Prostate gland (tissue), 2 donors: ENCODE measurements at regions not wholly inside any gene's neighbourhood (a gene's known extent, or its start where the extent isn't known, plus 50 kb on each side); places are given as distances from the start of the nearest gene placed in this dataset.

ENCODE experiments used
- DNase-seq: peaks from one replicate; pipeline ENCODE4 v3.0.0-alpha.2; 2019; ENCODE audit warnings: low spot score
- H3K27ac ChIP-seq, 2 donors: fragments of 200-600 bp; sonication (generic); 2 replicates each; pipeline ENCODE4 v1.5.1; 2017 to 2019
- H3K27me3 ChIP-seq: fragments of 200-600 bp; sonication (generic); replicated peaks from 2 replicates; pipeline ENCODE4 v1.5.1; 2019; ENCODE audit not compliant: insufficient read depth
- H3K36me3 ChIP-seq, 2 donors: fragments of 200-600 bp; sonication (generic); 1 replicate in 1 of 2; 2 replicates in 1 of 2; pipeline versions ENCODE4 v1.5.1 to v1.8.1; 2017 to 2019
- H3K4me1 ChIP-seq: fragments of 200-600 bp; sonication (generic); replicated peaks from 2 replicates; pipeline ENCODE4 v1.5.1; 2019
- H3K4me3 ChIP-seq, 2 donors: fragments of 200-600 bp; sonication (generic); 2 replicates each; pipeline ENCODE4 v1.5.1; 2017 to 2019
- H3K9me3 ChIP-seq: fragments of 200-600 bp; sonication (generic); 2 replicates; pipeline ENCODE4 v1.5.1; 2017
- POLR2A ChIP-seq: fragments of 450-650 bp; IDR thresholded peaks from one replicate; pipeline ENCODE4 v1.6.1; 2016; ENCODE audit warnings: antibody characterized with exemption, mild to moderate bottlenecking
- POLR2AphosphoS5 ChIP-seq: sonication (generic); formaldehyde crosslinking; IDR thresholded peaks from one replicate; pipeline ENCODE4 v1.6.1; 2017; ENCODE audit warnings: antibody characterized with exemption
- WGBS: methylation state at CpG from one replicate; pipeline ENCODE4 v1.1.5; 2018; 5-methylcytosine and 5-hydroxymethylcytosine counted together
- intact Hi-C: fragments of 100-400 bp; cut with DNase I; formaldehyde crosslinking; loops from one replicate; pipeline ENCODE4 v1.14.2; 2022
- TF ChIP-seq, protein P1 (sequence below), 4 experiments: fragments of 200-600 bp in 2 of 4; fragments of 450-650 bp in 2 of 4; sonication (generic) in 2 of 4; IDR thresholded peaks; 1 replicate in 3 of 4; 2 replicates in 1 of 4; pipeline ENCODE4 v1.5.1; 2016 to 2019; ENCODE audit warnings: antibody characterized with exemption in 4 of 4, mild to moderate bottlenecking in 2 of 4, moderate library complexity in 2 of 4

DNA sequence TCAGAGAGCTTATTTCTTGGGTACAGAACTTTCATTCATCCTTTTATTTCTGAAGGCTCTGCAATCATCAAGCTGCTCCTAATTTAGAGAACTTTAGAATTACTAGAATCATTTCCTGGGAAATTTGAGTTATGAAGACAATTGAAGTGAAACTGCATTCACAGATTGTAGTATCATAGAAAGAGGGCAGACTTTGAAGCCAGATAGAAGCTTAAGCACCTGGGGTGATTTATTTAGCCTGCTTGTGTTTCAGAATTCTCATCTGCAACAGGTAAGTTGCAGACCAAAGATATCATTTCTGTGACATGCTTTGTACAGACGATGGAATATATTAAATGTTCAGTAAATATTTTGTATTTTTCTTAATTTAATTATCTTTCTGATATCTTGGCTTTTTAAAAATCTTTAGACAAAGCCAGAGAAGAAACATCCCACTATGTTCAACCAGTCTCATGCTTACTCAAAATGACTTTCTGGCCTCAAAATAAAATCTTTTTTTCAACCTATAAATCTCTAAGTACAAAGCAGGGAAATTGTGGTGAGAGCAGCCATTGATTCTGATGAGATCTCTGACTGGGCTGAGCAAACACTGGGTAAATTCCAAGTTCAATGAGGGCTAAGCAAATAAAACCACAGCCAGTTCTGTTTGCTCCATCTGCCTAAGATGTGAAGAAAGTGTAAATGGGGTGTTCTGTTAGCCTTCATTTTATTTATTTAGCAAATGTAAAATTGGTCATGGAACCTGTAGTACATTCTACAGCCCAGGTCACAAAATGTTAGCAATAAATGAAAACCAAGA is 264.7 kb upstream of the CCNG1 start:
- H3K27me3 ChIP-seq: no peaks in the 10 kb centered on the region
- H3K4me3 ChIP-seq: no peak overlapping the region
- no peak for DNase-seq
- TF ChIP-seq, protein P1, sequence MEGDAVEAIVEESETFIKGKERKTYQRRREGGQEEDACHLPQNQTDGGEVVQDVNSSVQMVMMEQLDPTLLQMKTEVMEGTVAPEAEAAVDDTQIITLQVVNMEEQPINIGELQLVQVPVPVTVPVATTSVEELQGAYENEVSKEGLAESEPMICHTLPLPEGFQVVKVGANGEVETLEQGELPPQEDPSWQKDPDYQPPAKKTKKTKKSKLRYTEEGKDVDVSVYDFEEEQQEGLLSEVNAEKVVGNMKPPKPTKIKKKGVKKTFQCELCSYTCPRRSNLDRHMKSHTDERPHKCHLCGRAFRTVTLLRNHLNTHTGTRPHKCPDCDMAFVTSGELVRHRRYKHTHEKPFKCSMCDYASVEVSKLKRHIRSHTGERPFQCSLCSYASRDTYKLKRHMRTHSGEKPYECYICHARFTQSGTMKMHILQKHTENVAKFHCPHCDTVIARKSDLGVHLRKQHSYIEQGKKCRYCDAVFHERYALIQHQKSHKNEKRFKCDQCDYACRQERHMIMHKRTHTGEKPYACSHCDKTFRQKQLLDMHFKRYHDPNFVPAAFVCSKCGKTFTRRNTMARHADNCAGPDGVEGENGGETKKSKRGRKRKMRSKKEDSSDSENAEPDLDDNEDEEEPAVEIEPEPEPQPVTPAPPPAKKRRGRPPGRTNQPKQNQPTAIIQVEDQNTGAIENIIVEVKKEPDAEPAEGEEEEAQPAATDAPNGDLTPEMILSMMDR (IDR thresholded peaks at IDR 0.05): no peak
- TF ChIP-seq POLR2A (no peak), POLR2AphosphoS5 (no peak)
- H3K4me1 ChIP-seq: no peaks in the 10 kb centered on the region
- intact Hi-C loops: no loop called here
- H3K36me3 ChIP-seq: no peaks in the 10 kb centered on the region
- no peaks in the 10 kb centered on the region for H3K9me3 ChIP-seq
- H3K27ac ChIP-seq: no peak overlapping the region
- 33% methylated on average over 1 of the region's 1 CpG for WGBS

DNA sequence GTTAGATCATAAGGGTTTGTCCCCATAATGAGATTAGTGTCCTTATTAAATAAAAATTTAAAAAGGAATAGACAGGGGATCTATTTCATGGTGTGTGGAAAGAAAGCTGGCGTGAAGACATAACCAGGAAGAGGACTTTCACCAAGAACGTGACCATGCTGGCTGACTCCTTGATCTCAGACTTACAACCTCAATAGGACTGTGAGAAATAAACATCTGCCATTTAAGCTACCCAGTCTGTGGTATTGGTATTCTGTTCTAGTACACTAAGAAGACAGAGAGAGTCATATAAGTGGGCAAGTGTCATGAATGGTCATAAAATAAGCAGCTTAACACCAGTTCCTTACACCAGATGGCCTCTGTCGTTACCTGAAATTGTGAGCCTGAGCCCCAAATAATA is 259.4 kb upstream of the CCNG1 start:
- intact Hi-C loops: no loop called here
- 72% methylated on average over 3 of the region's 3 CpGs for WGBS
- TF ChIP-seq POLR2AphosphoS5 (no peak), POLR2A (no peak)
- TF ChIP-seq, protein P1 (IDR thresholded peaks at IDR 0.05): no peak
- no peak overlapping the region for H3K4me3 ChIP-seq
- no peak overlapping the region for H3K27ac ChIP-seq
- H3K27me3 ChIP-seq: no peaks in the 10 kb centered on the region
- H3K36me3 ChIP-seq: no peaks in the 10 kb centered on the region
- H3K4me1 ChIP-seq: no peaks in the 10 kb centered on the region
- DNase-seq: no peak
- no peaks in the 10 kb centered on the region for H3K9me3 ChIP-seq

DNA sequence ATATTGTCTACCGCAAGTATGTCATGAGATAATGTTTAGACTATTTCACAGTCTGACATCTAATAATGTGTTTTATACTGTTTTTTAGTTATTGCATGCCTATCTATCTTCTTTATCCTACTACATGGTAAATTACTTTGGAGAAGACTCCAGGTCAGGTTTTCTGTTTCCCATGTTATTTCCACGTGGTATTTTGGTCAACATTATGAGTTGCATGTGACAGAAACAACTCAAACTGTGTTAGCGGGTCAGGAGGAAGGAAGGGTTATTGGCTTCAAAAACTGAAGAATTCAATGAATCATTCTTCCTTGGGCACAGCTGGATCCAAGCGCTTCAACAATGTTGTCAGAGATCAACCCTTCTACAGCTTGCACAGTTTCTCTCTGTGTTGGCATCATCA is 252.1 kb upstream of the CCNG1 start:
- Histone ChIP-seq H3K4me1 (no peaks in the 10 kb centered on the region), H3K9me3 (no peaks in the 10 kb centered on the region), H3K27me3 (no peaks in the 10 kb centered on the region), H3K27ac (no peak overlapping the region), H3K36me3 (no peaks in the 10 kb centered on the region), H3K4me3 (no peak overlapping the region)
- 94% methylated on average over 4 of the region's 4 CpGs for WGBS
- TF ChIP-seq POLR2A: no peak
- TF ChIP-seq, protein P1 (IDR thresholded peaks at IDR 0.05): no peak
- no peak for TF ChIP-seq POLR2AphosphoS5
- intact Hi-C loops: no loop called here
- no peak for DNase-seq

DNA sequence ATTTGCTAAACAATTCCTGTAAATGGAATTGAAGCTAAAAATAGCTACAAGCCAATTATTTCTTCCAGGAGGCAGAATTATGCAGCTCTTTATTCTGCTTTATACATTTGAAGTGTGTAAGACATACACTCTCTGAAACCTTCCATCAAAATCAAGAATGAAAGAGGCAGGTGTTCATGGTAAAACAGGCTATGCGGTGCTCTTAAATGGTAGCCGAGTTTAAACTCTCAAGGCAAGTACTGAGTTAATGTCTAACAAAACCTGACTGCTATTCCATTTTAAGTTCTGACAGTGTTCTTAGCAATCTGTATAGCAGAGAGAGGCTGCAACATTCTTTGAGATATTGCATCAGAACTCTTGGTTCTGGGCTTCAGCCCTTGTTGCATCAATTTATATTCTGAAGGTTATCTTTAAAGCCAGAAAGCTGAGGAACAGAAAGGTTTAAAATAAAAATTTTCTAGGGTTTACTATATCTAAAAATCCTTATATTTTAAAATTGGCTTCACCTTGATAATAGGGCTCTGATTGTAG is 248.3 kb upstream of the CCNG1 start:
- no peaks in the 10 kb centered on the region for H3K9me3 ChIP-seq
- H3K4me1 ChIP-seq: no peaks in the 10 kb centered on the region
- WGBS: 65% methylated on average over 2 of the region's 2 CpGs
- no peaks in the 10 kb centered on the region for H3K27me3 ChIP-seq
- intact Hi-C loops: no loop called here
- no peak overlapping the region for H3K4me3 ChIP-seq
- H3K36me3 ChIP-seq: no peaks in the 10 kb centered on the region
- H3K27ac ChIP-seq: no peak overlapping the region
- no peak for TF ChIP-seq POLR2A
- TF ChIP-seq POLR2AphosphoS5: no peak
- TF ChIP-seq, protein P1 (IDR thresholded peaks at IDR 0.05): no peak
- no peak for DNase-seq

DNA sequence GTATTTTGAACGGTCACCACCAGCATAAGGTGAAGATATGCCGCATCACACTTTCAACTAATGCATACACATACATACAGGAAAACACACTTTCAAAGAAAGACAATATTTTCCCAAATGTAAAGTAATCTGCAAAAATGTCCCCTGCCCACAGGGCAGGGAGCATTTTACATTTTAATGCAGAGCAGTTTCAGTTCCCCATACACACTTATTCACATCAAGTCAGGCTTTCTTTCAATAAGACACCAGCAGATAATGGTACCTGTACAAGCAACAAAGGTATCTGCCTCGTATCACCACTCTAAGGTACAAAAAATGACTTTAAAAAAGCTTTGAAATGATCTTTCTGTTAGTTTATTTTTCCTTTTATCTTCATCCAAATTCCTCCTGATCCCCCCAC is 247.1 kb upstream of the CCNG1 start:
- no peak overlapping the region for H3K4me3 ChIP-seq
- TF ChIP-seq POLR2A (no peak), POLR2AphosphoS5 (no peak)
- TF ChIP-seq, protein P1 (IDR thresholded peaks at IDR 0.05): no peak
- no peaks in the 10 kb centered on the region for H3K4me1 ChIP-seq
- H3K36me3 ChIP-seq: no peaks in the 10 kb centered on the region
- 60% methylated on average over 3 of the region's 3 CpGs for WGBS
- no peak for DNase-seq
- intact Hi-C loops: no loop called here
- H3K9me3 ChIP-seq: no peaks in the 10 kb centered on the region
- H3K27me3 ChIP-seq: no peaks in the 10 kb centered on the region
- no peak overlapping the region for H3K27ac ChIP-seq
